ENCODE measurements at regions not wholly inside any gene's neighbourhood (a gene's known extent, or its start where the extent isn't known, plus 50 kb on each side); places are given as distances from the start of the nearest gene placed in this dataset.

GRCh38 chr20:60540591-60540990, 582.4 kb downstream of the CDH26 start:
- Histone ChIP-seq H3K9me3 (ENCODE audit: insufficient read depth, low read depth, low read length) (no peaks in the 10 kb centered on the region), H3K36me3 (ENCODE audit: insufficient read depth, low read length) (no peaks in the 10 kb centered on the region), H2AFZ (ENCODE audit: low read depth, low read length) (no peak overlapping the region), H4K20me1 (ENCODE audit: insufficient read depth, low read length) (no peaks in the 10 kb centered on the region), H3K79me2 (ENCODE audit: insufficient read depth, low read length) (no peaks in the 10 kb centered on the region), H3K4me2 (ENCODE audit: low read length) (no peak overlapping the region), H3K4me1 (ENCODE audit: insufficient read depth, low read length) (no peaks in the 10 kb centered on the region), H3K27me3 (ENCODE audit: insufficient read depth, low read length) (no peaks in the 10 kb centered on the region), H3K27ac (ENCODE audit: low read depth, low read length) (no peak overlapping the region), H3K9ac (ENCODE audit: low read length) (no peak overlapping the region), H3K4me3 (ENCODE audit: insufficient read depth, low read depth, low read length) (no peak overlapping the region)
- no peaks in the 10 kb centered on the region for H3K4me1 Mint-ChIP-seq (ENCODE audit: low read depth, unreplicated experiment)
- DNase-seq (ENCODE audit: low read depth) = no peak
- H3K36me3 Mint-ChIP-seq (ENCODE audit: low read depth, unreplicated experiment) = no peaks in the 10 kb centered on the region
- FAIRE-seq = no peak
- H3K27me3 Mint-ChIP-seq (ENCODE audit: low read depth, unreplicated experiment) = no peaks in the 10 kb centered on the region
- no peak overlapping the region for H3K4me3 Mint-ChIP-seq (ENCODE audit: unreplicated experiment)
- TF ChIP-seq EZH2 (IDR thresholded peaks at IDR 0.05; ENCODE audit: insufficient read depth, low read length) (no peak), CTCF (IDR thresholded peaks at IDR 0.05; ENCODE audit: insufficient read depth, low read depth, low read length) (no peak)
- H3K27ac Mint-ChIP-seq (ENCODE audit: unreplicated experiment) = no peak overlapping the region
- no peaks in the 10 kb centered on the region for H3K9me3 Mint-ChIP-seq (ENCODE audit: unreplicated experiment)

- H3K9me3 Mint-ChIP-seq (ENCODE audit: unreplicated experiment) = no peaks in the 10 kb centered on the region
Observed at GRCh38 chr20:60541991-60542390, 583.8 kb downstream of the CDH26 start.

More at GRCh38 chr20:60541991-60542390, 583.8 kb downstream of the CDH26 start:
- Mint-ChIP-seq H3K27me3 (ENCODE audit: low read depth, unreplicated experiment) (no peaks in the 10 kb centered on the region), H3K4me3 (ENCODE audit: unreplicated experiment) (no peak overlapping the region), H3K4me1 (ENCODE audit: low read depth, unreplicated experiment) (no peaks in the 10 kb centered on the region), H3K36me3 (ENCODE audit: low read depth, unreplicated experiment) (no peaks in the 10 kb centered on the region), H3K27ac (ENCODE audit: unreplicated experiment) (no peak overlapping the region)
- H3K9ac ChIP-seq (ENCODE audit: low read length) = no peak overlapping the region
- no peaks in the 10 kb centered on the region for H3K36me3 ChIP-seq (ENCODE audit: insufficient read depth, low read length)
- FAIRE-seq (no peak), DNase-seq (ENCODE audit: low read depth) (no peak)
- H3K27me3 ChIP-seq (ENCODE audit: insufficient read depth, low read length) = no peaks in the 10 kb centered on the region
- no peak overlapping the region for H3K4me3 ChIP-seq (ENCODE audit: insufficient read depth, low read depth, low read length)
- H3K9me3 ChIP-seq (ENCODE audit: insufficient read depth, low read depth, low read length) = no peaks in the 10 kb centered on the region
- TF ChIP-seq CTCF (IDR thresholded peaks at IDR 0.05; ENCODE audit: insufficient read depth, low read depth, low read length) = no peak
- no peak for TF ChIP-seq EZH2 (IDR thresholded peaks at IDR 0.05; ENCODE audit: insufficient read depth, low read length)
- H3K79me2 ChIP-seq (ENCODE audit: insufficient read depth, low read length) = no peaks in the 10 kb centered on the region
- no peaks in the 10 kb centered on the region for H3K4me1 ChIP-seq (ENCODE audit: insufficient read depth, low read length)
- H2AFZ ChIP-seq (ENCODE audit: low read depth, low read length) = no peak overlapping the region
- no peak overlapping the region for H3K27ac ChIP-seq (ENCODE audit: low read depth, low read length)
- H3K4me2 ChIP-seq (ENCODE audit: low read length) = no peak overlapping the region
- H4K20me1 ChIP-seq (ENCODE audit: insufficient read depth, low read length) = no peaks in the 10 kb centered on the region

Measured in astrocyte (in vitro differentiated cells and primary cell).